ENCODE measurements at regions not wholly inside any gene's neighbourhood (a gene's known extent, or its start where the extent isn't known, plus 50 kb on each side); places are given as distances from the start of the nearest gene placed in this dataset.

DNA sequence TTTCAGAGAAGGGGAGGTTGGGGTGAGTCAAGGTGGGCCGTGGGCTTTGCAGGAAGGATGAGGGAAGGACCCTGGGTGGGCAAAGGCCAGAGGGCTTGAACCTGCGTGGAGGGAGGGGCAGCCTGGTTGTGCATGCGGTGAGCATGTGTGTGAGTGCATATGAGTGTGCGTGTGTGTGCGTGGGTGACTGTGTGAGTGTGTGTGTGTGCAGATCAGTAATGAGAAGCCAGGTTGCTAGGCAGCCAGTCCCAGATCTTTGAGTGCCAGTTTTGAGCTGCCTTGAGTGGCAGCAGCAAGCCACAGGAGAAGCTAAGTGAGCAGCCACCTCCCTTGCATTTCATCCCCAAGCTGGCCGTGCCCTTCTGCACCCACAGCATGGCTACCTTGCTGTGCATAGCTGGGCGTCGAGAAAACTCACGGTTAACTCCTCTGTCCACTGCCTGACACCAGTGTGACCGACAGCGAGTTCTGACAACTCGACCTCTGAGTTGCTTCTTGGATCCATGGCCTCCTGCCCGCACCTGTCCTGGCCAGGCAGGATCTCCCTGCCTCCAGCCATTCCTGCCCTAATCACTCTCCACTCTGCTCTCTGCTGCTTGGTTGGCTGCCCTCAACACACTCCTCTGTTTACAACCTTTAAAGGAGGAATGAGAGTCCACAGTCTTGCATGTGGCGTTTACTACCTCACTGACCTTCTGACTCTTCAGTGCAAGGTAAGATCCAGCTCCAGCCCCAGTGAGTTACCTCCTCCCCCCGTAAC is 775.4 kb downstream of the TYW1 start:
- no peak for TF ChIP-seq EZH2phosphoT487 (IDR thresholded peaks at IDR 0.05; ENCODE audit: insufficient read depth, low read depth)
- TF ChIP-seq EZH2 (IDR thresholded peaks at IDR 0.05; ENCODE audit: insufficient read depth, poor library complexity, severe bottlenecking) = no peak

Measured in GM23248 (cell line).